Nephron progenitor cell (in vitro differentiated cells): ENCODE measurements at regions not wholly inside any gene's neighbourhood (a gene's known extent, or its start where the extent isn't known, plus 50 kb on each side); places are given as distances from the start of the nearest gene placed in this dataset.

ENCODE experiments used
- DNase-seq: peaks from one replicate; pipeline ENCODE4 v3.0.0; 2021
- H3K27ac Mint-ChIP-seq: 2 replicates; pipeline ENCODE4 v1.8.0; 2021; ENCODE audit warnings: mild to moderate bottlenecking, moderate library complexity, mixed read lengths
- H3K27me3 Mint-ChIP-seq: 2 replicates; pipeline ENCODE4 v1.8.0; 2021; ENCODE audit warnings: mild to moderate bottlenecking, low read depth, mixed read lengths; ENCODE audit not compliant: poor library complexity
- H3K36me3 Mint-ChIP-seq: 2 replicates; pipeline ENCODE4 v1.8.0; 2021; ENCODE audit warnings: low read depth, mixed read lengths
- H3K4me1 Mint-ChIP-seq: 2 replicates; pipeline ENCODE4 v1.8.0; 2021; ENCODE audit warnings: mixed read lengths
- H3K4me3 Mint-ChIP-seq: 2 replicates; pipeline ENCODE4 v1.8.0; 2021; ENCODE audit warnings: mild to moderate bottlenecking, moderate library complexity, mixed read lengths
- H3K9me3 Mint-ChIP-seq: 2 replicates; pipeline ENCODE4 v1.8.0; 2021; ENCODE audit warnings: mild to moderate bottlenecking, moderate library complexity, mixed read lengths
- TF ChIP-seq, protein P1 (sequence below): fragments of 200-600 bp; sonication (generic); IDR thresholded peaks from 2 replicates; pipeline ENCODE4 v1.5.0; 2021; ENCODE audit warnings: antibody characterized with exemption

DNA sequence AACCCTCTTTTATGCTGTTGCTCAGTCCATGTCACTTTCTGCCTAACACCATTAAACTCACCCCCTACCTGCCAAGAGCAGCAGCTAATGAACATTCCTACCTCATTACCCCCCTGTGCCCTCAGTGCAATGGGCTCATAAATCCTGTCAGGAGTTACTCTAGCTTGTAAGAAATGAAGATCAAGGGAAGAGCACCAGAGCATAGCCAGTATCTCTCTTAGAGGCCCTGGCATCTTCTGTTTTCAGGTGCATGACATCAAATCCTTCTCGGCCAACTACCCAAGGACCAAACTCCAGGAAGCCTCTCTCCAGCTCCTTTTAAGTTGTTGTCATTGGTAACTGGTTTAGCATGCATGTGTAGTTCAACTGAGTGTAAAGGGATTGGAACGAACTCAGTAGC lies 75.1 kb downstream of the FOXI2 start:
- Mint-ChIP-seq H3K9me3 (peaks cover 17% of the 10 kb centered on the region), H3K36me3 (no peaks in the 10 kb centered on the region), H3K4me3 (no peak overlapping the region), H3K4me1 (peaks cover 33% of the 10 kb centered on the region), H3K27me3 (peaks cover 13% of the 10 kb centered on the region), H3K27ac (peak overlapping the region; percentile 13)
- TF ChIP-seq, protein P1, sequence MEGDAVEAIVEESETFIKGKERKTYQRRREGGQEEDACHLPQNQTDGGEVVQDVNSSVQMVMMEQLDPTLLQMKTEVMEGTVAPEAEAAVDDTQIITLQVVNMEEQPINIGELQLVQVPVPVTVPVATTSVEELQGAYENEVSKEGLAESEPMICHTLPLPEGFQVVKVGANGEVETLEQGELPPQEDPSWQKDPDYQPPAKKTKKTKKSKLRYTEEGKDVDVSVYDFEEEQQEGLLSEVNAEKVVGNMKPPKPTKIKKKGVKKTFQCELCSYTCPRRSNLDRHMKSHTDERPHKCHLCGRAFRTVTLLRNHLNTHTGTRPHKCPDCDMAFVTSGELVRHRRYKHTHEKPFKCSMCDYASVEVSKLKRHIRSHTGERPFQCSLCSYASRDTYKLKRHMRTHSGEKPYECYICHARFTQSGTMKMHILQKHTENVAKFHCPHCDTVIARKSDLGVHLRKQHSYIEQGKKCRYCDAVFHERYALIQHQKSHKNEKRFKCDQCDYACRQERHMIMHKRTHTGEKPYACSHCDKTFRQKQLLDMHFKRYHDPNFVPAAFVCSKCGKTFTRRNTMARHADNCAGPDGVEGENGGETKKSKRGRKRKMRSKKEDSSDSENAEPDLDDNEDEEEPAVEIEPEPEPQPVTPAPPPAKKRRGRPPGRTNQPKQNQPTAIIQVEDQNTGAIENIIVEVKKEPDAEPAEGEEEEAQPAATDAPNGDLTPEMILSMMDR: no peak
- DNase-seq: no peak

DNA sequence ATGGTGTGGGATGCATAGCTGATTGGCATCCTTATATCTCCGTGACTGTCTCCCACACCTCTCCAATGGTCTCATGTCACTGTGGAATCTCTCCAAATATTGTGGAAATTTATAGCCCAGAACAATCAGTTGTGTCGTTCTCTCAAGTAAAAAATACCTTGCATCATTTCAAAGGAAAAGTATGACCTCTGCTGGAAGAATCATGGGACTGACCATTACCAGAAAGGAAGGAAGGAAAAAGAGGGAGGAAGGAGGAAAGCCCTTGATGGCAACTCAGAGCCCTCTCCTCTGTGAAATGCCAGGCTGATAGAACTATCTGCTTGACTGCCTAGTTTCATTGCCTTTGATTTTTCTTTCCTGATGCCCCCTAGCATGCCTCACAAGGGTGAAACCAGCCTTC lies 76.3 kb downstream of the FOXI2 start:
- H3K36me3 Mint-ChIP-seq: no peaks in the 10 kb centered on the region
- H3K27me3 Mint-ChIP-seq: peaks cover 13% of the 10 kb centered on the region
- no peak for DNase-seq
- peaks cover 25% of the 10 kb centered on the region for H3K4me1 Mint-ChIP-seq
- no peak overlapping the region for H3K27ac Mint-ChIP-seq
- no peak overlapping the region for H3K4me3 Mint-ChIP-seq
- H3K9me3 Mint-ChIP-seq: peaks cover 24% of the 10 kb centered on the region
- TF ChIP-seq, protein P1: peak; percentile 47

DNA sequence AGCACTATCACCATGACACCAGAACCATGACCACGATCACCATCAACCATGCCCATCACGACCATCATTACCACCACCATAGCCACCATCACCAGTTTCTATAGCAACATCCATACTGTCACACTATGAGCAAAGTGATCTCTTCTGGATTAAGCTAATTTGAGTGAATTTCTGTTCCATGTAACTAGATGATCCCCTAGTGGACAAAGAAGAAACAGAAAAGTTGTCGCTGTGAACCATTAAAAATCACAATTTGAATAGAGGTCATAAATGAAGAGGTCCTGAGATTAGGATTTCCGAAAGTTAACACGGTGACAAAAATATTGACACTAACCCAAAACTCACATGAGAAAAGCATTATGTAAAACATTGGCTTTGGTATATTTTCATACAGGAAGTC lies 77.6 kb downstream of the CLRN3 start:
- no peak for DNase-seq
- H3K36me3 Mint-ChIP-seq: no peaks in the 10 kb centered on the region
- H3K4me3 Mint-ChIP-seq: no peak overlapping the region
- peaks cover 38% of the 10 kb centered on the region for H3K4me1 Mint-ChIP-seq
- TF ChIP-seq, protein P1: peak; percentile 27
- H3K27ac Mint-ChIP-seq: no peak overlapping the region
- H3K9me3 Mint-ChIP-seq: peaks cover 19% of the 10 kb centered on the region
- H3K27me3 Mint-ChIP-seq: peaks cover 20% of the 10 kb centered on the region

DNA sequence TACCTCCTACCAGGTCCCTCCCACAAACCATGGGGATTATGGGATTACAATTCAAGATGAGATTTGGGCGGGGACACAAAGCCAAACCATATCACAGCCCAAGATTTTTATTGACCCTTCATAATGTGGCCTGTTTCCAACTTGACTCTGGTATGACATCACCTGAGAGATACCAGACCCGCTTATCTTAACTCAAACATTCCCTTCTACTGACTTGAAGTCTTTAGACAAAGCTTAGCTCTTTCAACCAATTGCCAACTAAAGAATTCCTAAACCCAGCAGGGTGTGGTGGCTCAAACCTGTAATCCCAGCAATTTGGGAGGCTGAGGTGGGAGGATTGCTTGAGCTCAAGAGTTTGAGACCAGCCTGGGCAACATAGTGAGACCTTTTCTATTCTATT lies 67.9 kb downstream of the CLRN3 start:
- TF ChIP-seq, protein P1: no peak
- Mint-ChIP-seq H3K36me3 (peaks cover 6% of the 10 kb centered on the region), H3K4me1 (peaks cover 19% of the 10 kb centered on the region), H3K27me3 (peaks cover 7% of the 10 kb centered on the region), H3K27ac (no peak overlapping the region), H3K4me3 (no peak overlapping the region), H3K9me3 (peaks cover 33% of the 10 kb centered on the region)
- no peak for DNase-seq

DNA sequence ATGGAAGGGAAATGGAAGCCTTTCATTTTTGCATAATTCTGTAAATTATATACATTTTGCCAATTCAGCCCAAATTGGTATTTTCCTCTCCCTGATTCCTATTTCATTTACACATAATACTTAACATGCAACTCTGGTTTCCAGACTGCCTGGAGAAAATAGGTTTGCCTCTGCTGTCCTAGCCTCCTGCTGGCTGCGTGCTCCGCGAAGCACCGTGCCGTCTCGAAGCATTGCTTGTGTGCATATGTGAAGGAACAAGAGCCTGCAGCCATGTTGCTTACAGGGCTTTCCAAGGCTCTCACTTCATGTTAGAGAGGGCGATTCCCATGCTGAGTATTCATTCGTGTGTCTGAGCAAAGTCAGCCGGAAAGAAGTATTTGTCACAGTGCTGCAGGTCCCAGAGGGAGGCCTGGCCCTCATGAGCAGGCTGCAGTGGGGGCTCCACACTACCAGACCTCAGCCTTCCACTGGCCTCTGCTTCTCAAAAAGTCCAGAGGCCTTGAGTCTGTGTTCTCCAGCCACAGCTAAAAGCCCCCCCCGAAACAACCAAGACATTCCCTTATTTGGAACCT lies 66.5 kb downstream of the CLRN3 start:
- H3K27ac Mint-ChIP-seq: peak overlapping the region; percentile 36
- TF ChIP-seq, protein P1: no peak
- peaks cover 30% of the 10 kb centered on the region for H3K9me3 Mint-ChIP-seq
- H3K27me3 Mint-ChIP-seq: peaks cover 9% of the 10 kb centered on the region
- peaks cover 17% of the 10 kb centered on the region for H3K4me1 Mint-ChIP-seq
- H3K4me3 Mint-ChIP-seq: no peak overlapping the region
- DNase-seq: no peak
- peaks cover 6% of the 10 kb centered on the region for H3K36me3 Mint-ChIP-seq
